ENCODE measurements at regions not wholly inside any gene's neighbourhood (a gene's known extent, or its start where the extent isn't known, plus 50 kb on each side); places are given as distances from the start of the nearest gene placed in this dataset.

DNA sequence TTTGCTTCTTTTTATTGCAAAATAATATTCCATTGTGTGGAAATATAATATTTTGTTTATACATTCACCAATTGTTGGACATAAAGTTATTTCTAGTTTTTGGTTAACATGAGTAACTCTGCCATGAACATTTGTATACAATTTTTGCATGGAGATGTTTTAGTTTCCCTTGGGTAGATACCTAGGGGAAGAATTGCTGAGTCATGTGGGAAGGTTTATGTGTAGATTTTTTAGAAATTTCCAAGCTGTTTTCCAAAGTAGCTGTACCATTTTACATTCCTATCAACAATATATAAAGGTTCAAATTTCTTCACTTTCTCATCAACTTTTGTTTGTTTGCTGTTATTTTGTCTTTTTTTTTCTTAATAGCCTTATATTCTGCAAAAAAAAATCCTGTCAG, 664.7 kb upstream of the FBXO33 start:
- TF ChIP-seq, protein P1, sequence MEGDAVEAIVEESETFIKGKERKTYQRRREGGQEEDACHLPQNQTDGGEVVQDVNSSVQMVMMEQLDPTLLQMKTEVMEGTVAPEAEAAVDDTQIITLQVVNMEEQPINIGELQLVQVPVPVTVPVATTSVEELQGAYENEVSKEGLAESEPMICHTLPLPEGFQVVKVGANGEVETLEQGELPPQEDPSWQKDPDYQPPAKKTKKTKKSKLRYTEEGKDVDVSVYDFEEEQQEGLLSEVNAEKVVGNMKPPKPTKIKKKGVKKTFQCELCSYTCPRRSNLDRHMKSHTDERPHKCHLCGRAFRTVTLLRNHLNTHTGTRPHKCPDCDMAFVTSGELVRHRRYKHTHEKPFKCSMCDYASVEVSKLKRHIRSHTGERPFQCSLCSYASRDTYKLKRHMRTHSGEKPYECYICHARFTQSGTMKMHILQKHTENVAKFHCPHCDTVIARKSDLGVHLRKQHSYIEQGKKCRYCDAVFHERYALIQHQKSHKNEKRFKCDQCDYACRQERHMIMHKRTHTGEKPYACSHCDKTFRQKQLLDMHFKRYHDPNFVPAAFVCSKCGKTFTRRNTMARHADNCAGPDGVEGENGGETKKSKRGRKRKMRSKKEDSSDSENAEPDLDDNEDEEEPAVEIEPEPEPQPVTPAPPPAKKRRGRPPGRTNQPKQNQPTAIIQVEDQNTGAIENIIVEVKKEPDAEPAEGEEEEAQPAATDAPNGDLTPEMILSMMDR (IDR thresholded peaks at IDR 0.05) = no peak
- TF ChIP-seq TCF7L2 (IDR thresholded peaks at IDR 0.05; ENCODE audit: low read depth, low read length) = no peak
- TF ChIP-seq, protein P2, sequence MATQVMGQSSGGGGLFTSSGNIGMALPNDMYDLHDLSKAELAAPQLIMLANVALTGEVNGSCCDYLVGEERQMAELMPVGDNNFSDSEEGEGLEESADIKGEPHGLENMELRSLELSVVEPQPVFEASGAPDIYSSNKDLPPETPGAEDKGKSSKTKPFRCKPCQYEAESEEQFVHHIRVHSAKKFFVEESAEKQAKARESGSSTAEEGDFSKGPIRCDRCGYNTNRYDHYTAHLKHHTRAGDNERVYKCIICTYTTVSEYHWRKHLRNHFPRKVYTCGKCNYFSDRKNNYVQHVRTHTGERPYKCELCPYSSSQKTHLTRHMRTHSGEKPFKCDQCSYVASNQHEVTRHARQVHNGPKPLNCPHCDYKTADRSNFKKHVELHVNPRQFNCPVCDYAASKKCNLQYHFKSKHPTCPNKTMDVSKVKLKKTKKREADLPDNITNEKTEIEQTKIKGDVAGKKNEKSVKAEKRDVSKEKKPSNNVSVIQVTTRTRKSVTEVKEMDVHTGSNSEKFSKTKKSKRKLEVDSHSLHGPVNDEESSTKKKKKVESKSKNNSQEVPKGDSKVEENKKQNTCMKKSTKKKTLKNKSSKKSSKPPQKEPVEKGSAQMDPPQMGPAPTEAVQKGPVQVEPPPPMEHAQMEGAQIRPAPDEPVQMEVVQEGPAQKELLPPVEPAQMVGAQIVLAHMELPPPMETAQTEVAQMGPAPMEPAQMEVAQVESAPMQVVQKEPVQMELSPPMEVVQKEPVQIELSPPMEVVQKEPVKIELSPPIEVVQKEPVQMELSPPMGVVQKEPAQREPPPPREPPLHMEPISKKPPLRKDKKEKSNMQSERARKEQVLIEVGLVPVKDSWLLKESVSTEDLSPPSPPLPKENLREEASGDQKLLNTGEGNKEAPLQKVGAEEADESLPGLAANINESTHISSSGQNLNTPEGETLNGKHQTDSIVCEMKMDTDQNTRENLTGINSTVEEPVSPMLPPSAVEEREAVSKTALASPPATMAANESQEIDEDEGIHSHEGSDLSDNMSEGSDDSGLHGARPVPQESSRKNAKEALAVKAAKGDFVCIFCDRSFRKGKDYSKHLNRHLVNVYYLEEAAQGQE (IDR thresholded peaks at IDR 0.05; ENCODE audit: insufficient read depth in 1 of 2, low read depth in 2 of 2, low read length in 1 of 2) = no peak
- TF ChIP-seq SIN3A (IDR thresholded peaks at IDR 0.05; ENCODE audit: borderline replicate concordance, insufficient read depth, low read depth, low read length) = no peak

All from Panc1 (cell line).